COR-L47 (cell line): ENCODE measurements at regions not wholly inside any gene's neighbourhood (a gene's known extent, or its start where the extent isn't known, plus 50 kb on each side); places are given as distances from the start of the nearest gene placed in this dataset.
A peak's percentile ranks its signal among the peaks of the same experiment; 100 is the strongest.

Source experiments
- DNase-seq: peaks from one replicate; lab custom pipeline; 2025; lab: John Stamatoyannopoulos, UW

DNA sequence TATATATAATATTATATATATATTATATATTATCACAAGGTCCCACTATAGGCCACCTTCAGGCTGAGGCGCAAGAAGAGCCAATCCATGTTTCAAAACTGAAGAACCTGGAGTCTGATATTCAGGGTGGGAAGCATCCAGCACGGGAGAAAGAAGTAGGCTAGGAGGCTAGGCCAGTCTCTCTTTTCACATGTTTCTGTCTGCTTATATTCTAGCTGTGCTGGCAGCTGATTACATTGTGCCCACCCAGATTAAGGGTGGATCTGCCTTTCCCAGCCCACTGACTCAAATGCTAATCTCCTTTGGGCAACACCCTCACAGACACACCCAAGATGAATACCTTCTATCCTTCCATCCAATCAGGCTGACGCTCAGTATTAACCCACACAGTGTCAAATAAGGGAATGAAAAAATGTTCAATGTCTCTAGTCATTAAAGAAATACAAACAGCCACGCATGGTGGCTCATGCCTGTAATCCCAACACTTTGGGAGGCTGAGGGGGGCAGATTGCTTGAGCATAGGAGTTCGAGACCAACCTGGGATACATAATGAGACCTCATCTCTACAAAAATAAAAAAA, 135.4 kb upstream of the PCBD1 start:
- DNase-seq = no peak

DNA sequence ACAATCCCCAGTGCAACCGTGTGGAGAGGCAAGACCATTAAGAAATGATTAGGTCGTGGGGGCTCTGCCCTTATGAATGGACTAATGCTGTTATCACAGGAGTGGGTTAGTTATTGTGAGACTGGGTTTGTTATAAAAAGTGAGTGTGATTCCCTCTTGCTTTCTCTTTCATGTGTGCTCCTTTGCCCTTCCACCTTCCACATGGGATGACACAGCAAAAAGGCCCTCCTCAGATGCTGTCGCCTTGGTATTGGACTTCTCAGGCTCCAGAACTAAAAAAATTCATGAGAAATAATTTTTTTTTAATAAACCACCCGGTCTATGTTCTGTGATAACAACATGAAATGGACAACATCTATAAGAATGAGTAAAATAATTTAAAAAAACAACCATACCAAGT, 136.1 kb upstream of the PCBD1 start:
- no peak for DNase-seq

DNA sequence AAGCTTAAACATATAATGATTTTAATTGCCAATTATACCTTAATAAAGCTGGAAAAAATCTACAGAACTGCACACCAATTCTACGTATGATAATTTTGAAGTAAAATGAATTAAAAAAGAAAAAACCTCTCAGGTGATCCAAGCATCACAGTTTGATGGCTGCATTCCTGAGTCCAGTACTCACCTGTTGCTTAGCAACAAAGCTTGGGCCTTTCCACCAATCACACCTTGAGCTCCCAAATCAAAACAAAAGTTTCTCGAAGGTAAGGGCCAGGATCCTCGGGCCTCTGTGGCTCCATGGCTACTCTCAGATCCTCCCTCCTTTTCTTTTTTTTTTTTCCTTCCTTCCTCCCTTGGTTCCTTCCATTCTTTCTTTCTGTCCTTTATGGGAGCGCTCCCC, 137.2 kb upstream of the PCBD1 start:
- no peak for DNase-seq

DNA sequence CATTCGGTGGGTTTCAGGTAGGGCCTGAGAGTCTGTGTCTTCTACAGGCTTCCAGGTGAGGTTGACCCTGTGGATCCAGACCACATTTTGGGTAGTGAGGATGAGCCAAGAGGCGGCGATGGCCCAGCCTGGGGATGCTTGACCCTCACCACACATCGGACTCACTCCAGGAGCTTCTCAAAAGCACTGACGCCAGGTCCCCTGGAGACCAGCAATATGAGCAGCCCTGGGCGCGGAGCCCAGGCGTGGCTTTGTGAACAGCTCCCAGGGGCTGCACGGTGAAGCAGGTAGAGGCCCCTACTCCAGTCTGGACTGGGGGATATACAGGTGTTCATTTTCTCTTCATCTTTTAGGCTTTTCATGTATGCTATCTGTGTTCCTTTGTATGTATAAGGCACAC, 139.7 kb upstream of the PCBD1 start:
- DNase-seq = no peak

DNA sequence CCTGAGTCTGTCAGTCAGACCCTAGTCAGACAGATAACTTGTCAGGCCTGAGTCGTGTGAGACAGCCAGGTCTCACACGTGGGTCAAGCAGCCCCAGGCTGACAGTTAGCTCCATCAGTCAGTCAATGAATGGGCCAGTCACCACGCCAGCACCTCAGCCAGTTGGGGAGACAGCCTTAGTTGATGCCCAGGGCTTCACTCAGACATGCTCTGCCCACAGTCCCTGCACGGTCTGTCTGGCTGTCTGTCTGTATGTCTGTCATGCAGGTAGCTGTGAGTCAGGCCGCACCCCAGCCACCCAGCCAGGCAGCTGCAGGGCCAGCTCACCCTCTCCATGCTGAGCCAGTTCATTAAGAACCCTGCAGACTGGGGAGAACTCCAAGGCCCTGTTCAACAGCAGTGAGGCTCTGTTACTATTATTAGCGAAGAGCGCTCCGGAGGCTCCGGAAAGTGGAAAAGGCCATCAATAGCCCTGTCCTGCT, 141.1 kb upstream of the PCBD1 start:
- no peak for DNase-seq

GRCh38 chr10:71029907-71030306, 141.5 kb upstream of the PCBD1 start:
- no peak for DNase-seq

DNA sequence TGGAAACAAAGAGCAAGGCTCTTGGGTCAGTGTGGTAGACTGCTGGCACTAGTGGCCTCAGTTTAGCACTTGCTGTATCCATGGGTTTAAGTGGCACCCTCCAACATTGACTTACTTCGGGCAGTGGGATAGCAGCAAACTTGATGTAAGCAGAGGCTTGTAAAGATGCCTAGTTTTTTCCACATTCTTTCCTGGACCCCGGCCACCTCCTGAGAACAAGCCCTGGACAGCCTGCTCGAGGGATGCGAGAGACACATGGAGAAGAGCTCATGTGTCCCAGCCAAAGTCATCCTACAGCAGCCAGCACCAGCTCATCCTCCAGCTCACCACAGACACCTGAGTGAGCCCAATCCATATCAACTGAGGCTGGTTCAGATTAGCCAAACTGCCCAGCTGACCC, 142.7 kb upstream of the PCBD1 start:
- DNase-seq = no peak

GRCh38 chr10:71031603-71032002, 143.2 kb upstream of the PCBD1 start:
- DNase-seq = no peak

GRCh38 chr10:71032887-71033286, 144.5 kb upstream of the PCBD1 start:
- DNase-seq = no peak

GRCh38 chr10:71033396-71033980, 145.1 kb upstream of the PCBD1 start:
- DNase-seq = no peak

- DNase-seq = no peak
Measured at GRCh38 chr10:71035511-71036296, 147.3 kb upstream of the PCBD1 start.

- DNase-seq = no peak
Measured at GRCh38 chr10:71036297-71036966, 148.1 kb upstream of the PCBD1 start.

DNA sequence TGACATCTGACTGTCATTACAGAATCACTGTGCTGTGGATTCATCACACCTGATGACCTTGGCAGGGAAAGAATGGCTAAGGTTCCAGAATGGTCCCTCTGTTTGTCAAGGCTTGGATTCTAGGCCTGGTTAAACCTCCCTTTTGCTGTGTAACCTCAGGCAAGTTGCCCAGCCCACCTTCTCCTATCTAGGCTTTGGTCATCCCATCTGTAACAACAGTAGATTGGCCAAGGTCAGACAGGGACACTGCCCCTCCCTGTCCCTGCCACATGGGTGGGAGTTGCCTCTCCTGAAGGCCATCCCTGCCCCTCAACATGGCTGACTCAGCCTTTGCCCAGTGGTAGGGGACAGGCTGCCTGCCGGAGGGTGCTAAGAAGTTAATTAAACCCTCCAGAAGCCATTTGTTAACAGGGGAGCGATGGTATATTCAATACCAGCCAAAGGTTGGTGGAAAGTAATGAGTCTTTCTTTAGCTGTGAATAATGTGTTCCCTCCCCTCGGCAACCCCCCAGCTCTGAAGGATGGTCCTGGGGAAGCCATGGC, 149.8 kb upstream of the PCBD1 start:
- DNase-seq = no peak

GRCh38 chr10:71038921-71039320, 150.6 kb upstream of the PCBD1 start:
- DNase-seq = no peak

DNA sequence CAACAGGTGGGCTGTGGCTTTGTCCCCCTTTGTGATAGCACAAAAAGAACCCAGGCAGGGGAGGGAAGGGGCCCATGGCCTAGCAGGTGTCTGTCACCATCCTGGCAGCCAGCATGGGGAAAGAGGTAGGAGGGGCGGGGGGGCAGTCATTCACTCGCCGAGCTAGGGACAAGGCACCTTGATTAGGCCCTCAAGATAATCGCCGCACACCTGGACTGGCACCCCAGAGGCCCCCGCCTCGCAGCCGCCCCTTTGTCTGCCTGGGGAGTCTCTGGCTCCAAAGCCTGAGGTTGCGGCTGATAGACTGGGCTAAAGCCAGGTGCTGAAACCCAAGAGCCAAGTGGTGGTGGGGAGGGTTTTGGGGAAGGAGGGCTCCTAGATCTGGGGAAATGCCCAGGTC, 151.2 kb upstream of the PCBD1 start:
- DNase-seq = peak; percentile 84

DNA sequence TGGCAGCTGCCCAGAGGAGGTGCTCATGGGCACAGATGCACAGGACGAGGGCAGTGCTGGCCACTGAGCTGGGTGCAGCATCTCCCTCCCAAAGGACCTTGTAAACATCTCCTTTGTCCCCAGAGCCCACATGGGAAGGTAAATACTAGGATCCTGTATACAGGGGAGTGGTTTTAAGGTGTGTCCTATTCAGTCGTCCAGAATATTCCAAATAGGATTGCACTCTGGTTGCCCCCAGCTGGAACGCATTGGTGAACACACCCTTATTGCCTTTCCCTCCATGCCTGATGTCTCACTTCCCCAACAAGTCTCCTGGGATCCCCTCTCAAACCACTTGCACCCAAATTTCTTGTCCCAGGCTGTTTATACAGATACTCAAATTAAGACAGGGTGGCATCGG, 152.0 kb upstream of the PCBD1 start:
- DNase-seq = peak; percentile 67

- peak; percentile 50 for DNase-seq
Measured at GRCh38 chr10:71040846-71041605, 152.7 kb upstream of the PCBD1 start.

DNA sequence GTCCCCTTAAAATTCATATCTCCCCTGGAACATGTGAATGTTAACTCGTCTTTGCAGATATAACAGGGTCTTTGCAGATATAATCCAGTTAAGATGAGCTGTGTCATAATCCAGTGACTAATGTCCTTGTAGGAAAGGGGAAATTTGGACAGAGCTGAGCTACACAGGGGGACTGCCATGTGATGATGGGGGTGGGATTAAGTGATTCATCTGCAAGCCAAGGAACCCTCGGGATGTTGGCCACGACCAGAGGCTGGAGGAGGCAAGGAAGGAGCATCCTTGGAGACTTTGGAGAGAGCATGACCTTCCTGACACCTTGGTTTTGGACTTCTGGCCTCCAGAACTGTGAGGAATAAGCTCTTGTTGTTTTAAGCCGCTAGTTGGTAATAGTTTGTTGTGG, 153.9 kb upstream of the PCBD1 start:
- no peak for DNase-seq

- DNase-seq = no peak
Measured at GRCh38 chr10:71042699-71043098, 154.3 kb upstream of the PCBD1 start.

- DNase-seq = no peak
Measured at GRCh38 chr10:71043858-71044257, 155.5 kb upstream of the PCBD1 start.

- DNase-seq = no peak
Measured at GRCh38 chr10:71044720-71045119, 156.4 kb upstream of the PCBD1 start.
